Peyer's patch (tissue), 4 donors: ENCODE measurements at regions not wholly inside any gene's neighbourhood (a gene's known extent, or its start where the extent isn't known, plus 50 kb on each side); places are given as distances from the start of the nearest gene placed in this dataset.

Experiments
- CTCF ChIP-seq, 6 experiments: fragments of 450-650 bp in 4 of 6; fragments of 200-600 bp in 2 of 6; sonication (generic) in 1 of 6; IDR thresholded peaks; one replicate each; pipeline ENCODE4 v1.5.1; 2017 to 2019; ENCODE audit warnings: antibody characterized with exemption in 6 of 6, mild to moderate bottlenecking in 3 of 6, moderate library complexity in 1 of 6
- POLR2A ChIP-seq, 2 donors: fragments of 450-650 bp; IDR thresholded peaks; one replicate each; pipeline ENCODE4 v1.5.1; 2017; ENCODE audit warnings: antibody characterized with exemption in 2 of 2, mild to moderate bottlenecking in 2 of 2, moderate library complexity in 2 of 2

- TF ChIP-seq POLR2A (IDR thresholded peaks at IDR 0.05) (no peak), CTCF (IDR thresholded peaks at IDR 0.05) (no peak)
These were observed 185.9 kb upstream of the SLC39A10 start for GRCh38 chr2:195471163-195471562.
